Mesenchymal stem cell (in vitro differentiated cells and primary cell): ENCODE measurements at regions not wholly inside any gene's neighbourhood (a gene's known extent, or its start where the extent isn't known, plus 50 kb on each side); places are given as distances from the start of the nearest gene placed in this dataset.

Experiments used
- DNase-seq: peaks from one replicate; pipeline ENCODE4 v3.0.0-alpha.2; 2013
- H2AFZ ChIP-seq: one replicate; pipeline ENCODE4 v1.6.1; 2013; ENCODE audit warnings: low read depth, mild to moderate bottlenecking, control low read depth, inconsistent platforms, low read length, moderate library complexity
- H2AK5ac ChIP-seq: 2 replicates; pipeline ENCODE4 v1.6.1; 2013; ENCODE audit warnings: low read length, moderate library complexity, mild to moderate bottlenecking, inconsistent platforms; ENCODE audit not compliant: severe bottlenecking
- H2BK120ac ChIP-seq: one replicate; pipeline ENCODE4 v1.6.1; 2013; ENCODE audit warnings: low read depth, mild to moderate bottlenecking, inconsistent platforms, low read length, moderate library complexity
- H2BK12ac ChIP-seq, 2 experiments: one replicate each; pipeline ENCODE4 v1.6.1; 2013; ENCODE audit warnings: inconsistent platforms in 2 of 2, low read length in 2 of 2, mild to moderate bottlenecking in 2 of 2, moderate library complexity in 2 of 2, control low read depth in 1 of 2
- H2BK15ac ChIP-seq: one replicate; pipeline ENCODE4 v1.6.1; 2013; ENCODE audit warnings: mild to moderate bottlenecking, low read depth, inconsistent platforms; ENCODE audit not compliant: poor library complexity, severe bottlenecking
- H2BK5ac ChIP-seq: 2 replicates; pipeline ENCODE4 v1.6.1; 2013; ENCODE audit warnings: low read depth, mild to moderate bottlenecking, low read length, control low read depth, inconsistent platforms; ENCODE audit not compliant: poor library complexity, severe bottlenecking
- H3K14ac ChIP-seq, 2 experiments: one replicate each; pipeline ENCODE4 v1.6.1; 2013; ENCODE audit warnings: inconsistent platforms in 2 of 2, low read length in 2 of 2, control low read depth in 1 of 2, mild to moderate bottlenecking in 1 of 2, moderate library complexity in 1 of 2
- H3K18ac ChIP-seq, 2 experiments: one replicate each; pipeline ENCODE4 v1.6.1; 2013; ENCODE audit warnings: inconsistent platforms in 2 of 2, low read length in 2 of 2, control low read depth in 1 of 2, low read depth in 1 of 2, mild to moderate bottlenecking in 1 of 2
- H3K23ac ChIP-seq, 2 experiments: one replicate each; pipeline ENCODE4 v1.6.1; 2013; ENCODE audit warnings: inconsistent platforms in 2 of 2, low read length in 2 of 2, mild to moderate bottlenecking in 2 of 2, moderate library complexity in 2 of 2, control low read depth in 1 of 2
- H3K27ac ChIP-seq: 2 replicates; pipeline ENCODE4 v1.5.1; 2013; ENCODE audit warnings: mild to moderate bottlenecking, moderate library complexity, low read length, control low read depth, inconsistent platforms; ENCODE audit not compliant: poor library complexity, severe bottlenecking
- H3K27me3 ChIP-seq, 2 experiments: 2 replicates each; pipeline versions ENCODE4 v1.6.1 to v1.7.0; 2013; ENCODE audit warnings: low read length in 2 of 2, mild to moderate bottlenecking in 2 of 2, moderate library complexity in 2 of 2, control low read depth in 1 of 2, inconsistent platforms in 1 of 2; ENCODE audit not compliant: control insufficient read depth in 1 of 2, insufficient read depth in 1 of 2
- H3K36me3 ChIP-seq, 2 experiments: 2 replicates each; pipeline versions ENCODE4 v1.6.1 to v1.7.0; 2013; ENCODE audit warnings: low read length in 2 of 2, control low read depth in 1 of 2, inconsistent platforms in 1 of 2, low read depth in 1 of 2, mild to moderate bottlenecking in 1 of 2; ENCODE audit not compliant: insufficient read depth in 2 of 2, control insufficient read depth in 1 of 2
- H3K4ac ChIP-seq, 2 experiments: one replicate each; pipeline ENCODE4 v1.6.1; 2013; ENCODE audit warnings: inconsistent platforms in 2 of 2, low read length in 2 of 2, mild to moderate bottlenecking in 2 of 2, moderate library complexity in 2 of 2, control low read depth in 1 of 2, low read depth in 1 of 2
- H3K4me1 ChIP-seq: 2 replicates; pipeline ENCODE4 v1.6.1; 2013; ENCODE audit warnings: low read depth, low read length, control low read depth; ENCODE audit not compliant: control insufficient read depth, insufficient read depth
- H3K4me2 ChIP-seq: 2 replicates; pipeline ENCODE4 v1.6.1; 2013; ENCODE audit warnings: low read length, mild to moderate bottlenecking, inconsistent platforms; ENCODE audit not compliant: poor library complexity, severe bottlenecking
- H3K4me3 ChIP-seq, 2 experiments: 2 replicates each; pipeline versions ENCODE4 v1.5.1 to v1.7.0; 2013; ENCODE audit warnings: low read length in 2 of 2, mild to moderate bottlenecking in 2 of 2, control low read depth in 1 of 2, low read depth in 1 of 2; ENCODE audit not compliant: insufficient read depth in 1 of 2
- H3K79me1 ChIP-seq: replicated peaks from 2 replicates; pipeline ENCODE4 v1.6.1; 2013; ENCODE audit warnings: mild to moderate bottlenecking, control low read depth, low read length, inconsistent platforms; ENCODE audit not compliant: poor library complexity, severe bottlenecking
- H3K9ac ChIP-seq: 2 replicates; pipeline ENCODE4 v1.7.0; 2013; ENCODE audit warnings: mild to moderate bottlenecking, low read length, moderate library complexity
- H3K9me3 ChIP-seq: 2 replicates; pipeline ENCODE4 v1.7.0; 2013; ENCODE audit warnings: mild to moderate bottlenecking, low read length; ENCODE audit not compliant: control insufficient read depth
- H4K8ac ChIP-seq: one replicate; pipeline ENCODE4 v1.6.1; 2013; ENCODE audit warnings: inconsistent platforms, mild to moderate bottlenecking, low read length, moderate library complexity
- H4K91ac ChIP-seq: one replicate; pipeline ENCODE4 v1.6.1; 2013; ENCODE audit warnings: mild to moderate bottlenecking, low read length, inconsistent platforms
- WGBS: methylation state at CpG from one replicate; pipeline ENCODE4 v1.1.7; 2013; ENCODE audit warnings: mixed read lengths; 5-methylcytosine and 5-hydroxymethylcytosine counted together

DNA sequence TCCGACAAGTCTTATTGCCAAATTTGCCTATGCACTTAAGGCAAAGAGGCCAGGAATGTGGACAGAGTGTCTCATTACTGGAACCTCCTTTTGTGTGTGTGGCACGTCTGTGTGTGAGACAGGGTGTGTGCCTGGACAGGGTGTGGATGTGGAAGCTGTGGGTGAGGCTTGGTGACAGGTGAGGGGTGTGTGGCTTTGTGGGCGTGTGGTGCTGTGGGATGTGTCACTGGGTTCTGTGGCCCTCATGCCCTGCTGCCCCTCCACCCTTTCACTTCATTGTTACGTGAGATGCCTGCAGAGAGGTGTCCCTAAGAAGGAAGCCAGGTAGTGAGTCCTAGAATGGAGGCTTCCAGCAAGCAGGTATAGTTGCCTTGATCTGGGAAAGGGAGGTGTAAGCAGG lies 244.0 kb upstream of the CHRNA7 start:
- Histone ChIP-seq H3K4me1 (no peaks in the 10 kb centered on the region), H3K14ac (no peak overlapping the region), H2BK12ac (no peak overlapping the region), H3K4ac (no peak overlapping the region), H2AFZ (no peak overlapping the region), H4K8ac (no peak overlapping the region), H2BK15ac (no peak overlapping the region), H3K27ac (no peak overlapping the region), H2BK120ac (no peak overlapping the region), H3K27me3 (no peaks in the 10 kb centered on the region), H3K23ac (no peak overlapping the region), H3K4me3 (no peak overlapping the region), H2BK5ac (no peak overlapping the region), H3K9ac (no peak overlapping the region), H3K36me3 (no peaks in the 10 kb centered on the region), H2AK5ac (no peak overlapping the region), H3K18ac (no peak overlapping the region), H4K91ac (no peak overlapping the region), H3K9me3 (no peaks in the 10 kb centered on the region), H3K79me1 (no peaks in the 10 kb centered on the region), H3K4me2 (no peak overlapping the region)
- 87% methylated on average over 3 of the region's 4 CpGs for WGBS
- no peak for DNase-seq

DNA sequence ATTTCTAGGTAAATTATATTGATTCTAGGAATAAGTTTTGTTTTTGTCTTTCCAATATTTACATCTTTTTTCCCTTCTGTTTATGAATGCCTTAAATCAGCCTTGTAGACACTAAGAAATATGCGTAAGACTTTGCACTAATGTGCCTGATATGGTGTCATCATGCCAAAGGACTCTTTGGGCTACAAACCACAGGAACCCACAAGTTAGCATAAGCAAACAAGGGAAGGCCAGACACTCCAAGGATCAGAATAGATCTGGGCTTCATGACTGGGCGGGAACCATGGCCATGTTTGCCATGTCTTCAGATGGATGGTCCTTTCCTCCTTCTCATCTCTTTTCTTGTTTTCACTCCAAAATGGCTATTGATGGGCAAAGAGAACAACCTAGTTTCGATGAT lies 242.2 kb upstream of the CHRNA7 start:
- 68% methylated on average over 3 of the region's 3 CpGs for WGBS
- Histone ChIP-seq H3K4me3 (no peak overlapping the region), H3K9me3 (no peaks in the 10 kb centered on the region), H2BK5ac (no peak overlapping the region), H3K18ac (no peak overlapping the region), H3K9ac (no peak overlapping the region), H2AK5ac (no peak overlapping the region), H3K36me3 (no peaks in the 10 kb centered on the region), H2AFZ (no peak overlapping the region), H3K4me2 (no peak overlapping the region), H3K4me1 (no peaks in the 10 kb centered on the region), H3K14ac (no peak overlapping the region), H3K27me3 (no peaks in the 10 kb centered on the region), H3K27ac (no peak overlapping the region), H3K4ac (no peak overlapping the region), H2BK12ac (no peak overlapping the region), H2BK120ac (no peak overlapping the region), H3K23ac (no peak overlapping the region), H4K8ac (no peak overlapping the region), H4K91ac (no peak overlapping the region), H2BK15ac (no peak overlapping the region), H3K79me1 (no peaks in the 10 kb centered on the region)
- no peak for DNase-seq

DNA sequence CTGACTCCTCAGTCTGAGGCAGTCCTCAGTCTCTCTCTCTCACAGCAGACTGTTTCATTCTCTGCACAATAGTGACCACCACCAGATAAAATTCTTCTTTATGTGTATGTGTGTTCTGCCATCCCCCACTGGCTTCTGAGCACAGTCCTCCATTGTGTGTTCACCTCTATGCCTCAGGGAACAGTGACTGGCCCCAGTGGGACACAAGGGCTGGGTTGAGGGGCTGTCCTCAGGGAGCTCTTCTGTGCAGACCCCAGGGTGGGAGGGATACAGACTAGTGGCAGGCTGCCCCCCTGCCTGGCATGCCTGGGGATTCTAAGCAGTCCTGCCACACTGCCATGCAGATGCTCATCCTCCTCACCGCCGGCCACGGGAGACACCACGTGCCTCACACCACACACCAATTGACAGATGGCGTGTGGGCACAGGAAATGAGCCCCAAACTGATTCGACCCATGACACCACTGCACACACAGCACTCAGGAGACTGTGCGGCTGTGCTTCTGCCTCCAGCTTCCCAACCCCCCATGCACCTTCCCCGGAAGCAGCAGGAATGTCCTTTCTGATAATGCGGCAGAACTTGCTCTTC lies 237.6 kb upstream of the CHRNA7 start:
- H3K4ac ChIP-seq: no peak overlapping the region
- no peak overlapping the region for H2BK12ac ChIP-seq
- H2BK120ac ChIP-seq: no peak overlapping the region
- DNase-seq: no peak
- H3K4me3 ChIP-seq: no peak overlapping the region
- no peak overlapping the region for H3K4me2 ChIP-seq
- no peaks in the 10 kb centered on the region for H3K36me3 ChIP-seq
- no peak overlapping the region for H2AK5ac ChIP-seq
- no peaks in the 10 kb centered on the region for H3K9me3 ChIP-seq
- no peak overlapping the region for H3K27ac ChIP-seq
- no peak overlapping the region for H3K14ac ChIP-seq
- H3K4me1 ChIP-seq: no peaks in the 10 kb centered on the region
- no peak overlapping the region for H4K91ac ChIP-seq
- no peak overlapping the region for H2BK5ac ChIP-seq
- H2AFZ ChIP-seq: no peak overlapping the region
- H3K79me1 ChIP-seq: no peaks in the 10 kb centered on the region
- no peak overlapping the region for H3K18ac ChIP-seq
- H2BK15ac ChIP-seq: no peak overlapping the region
- no peak overlapping the region for H3K9ac ChIP-seq
- no peak overlapping the region for H3K23ac ChIP-seq
- no peaks in the 10 kb centered on the region for H3K27me3 ChIP-seq
- H4K8ac ChIP-seq: no peak overlapping the region
- 76% methylated on average over 9 of the region's 9 CpGs for WGBS

DNA sequence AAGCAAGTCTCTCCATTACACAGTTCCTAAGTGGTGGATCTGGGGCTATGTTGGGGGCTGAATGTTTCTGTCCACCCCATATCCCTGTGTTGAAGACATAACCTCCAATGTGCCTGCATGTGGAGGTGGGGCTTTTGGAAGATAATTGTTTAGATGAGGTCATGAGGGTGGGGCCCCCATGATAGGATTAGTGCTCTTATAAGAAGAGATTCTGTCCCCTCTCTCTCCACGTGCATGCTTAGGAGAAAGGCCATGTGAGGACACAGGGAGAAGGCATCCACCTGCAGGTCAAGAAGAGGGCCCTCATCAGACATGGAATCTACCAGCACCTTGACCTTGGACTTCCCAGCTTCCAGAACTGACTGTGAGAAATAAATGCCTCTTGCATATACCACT lies 231.0 kb upstream of the CHRNA7 start:
- Histone ChIP-seq H3K4ac (no peak overlapping the region), H3K14ac (no peak overlapping the region), H2BK120ac (no peak overlapping the region), H2BK12ac (no peak overlapping the region), H2AK5ac (no peak overlapping the region), H2BK15ac (no peak overlapping the region), H2BK5ac (no peak overlapping the region), H3K23ac (no peak overlapping the region), H2AFZ (no peak overlapping the region), H3K4me1 (no peaks in the 10 kb centered on the region), H3K79me1 (no peaks in the 10 kb centered on the region), H3K27ac (no peak overlapping the region), H3K27me3 (peaks cover 0 to 9% of the 10 kb centered on the region in 2 experiments), H4K8ac (no peak overlapping the region), H3K36me3 (no peaks in the 10 kb centered on the region), H3K9me3 (no peaks in the 10 kb centered on the region), H3K4me3 (no peak overlapping the region), H3K4me2 (no peak overlapping the region), H3K9ac (no peak overlapping the region), H4K91ac (no peak overlapping the region), H3K18ac (no peak overlapping the region)
- WGBS: 38% methylated on average over 1 of the region's 1 CpG
- no peak for DNase-seq
